ENCODE measurements at regions not wholly inside any gene's neighbourhood (a gene's known extent, or its start where the extent isn't known, plus 50 kb on each side); places are given as distances from the start of the nearest gene placed in this dataset.

- no peak for DNase-seq
These were observed 50.3 kb downstream of the UTRN start for GRCh38 chr6:144335311-144335861.

GRCh38 chr6:144335914-144336313 lies 50.8 kb downstream of the UTRN start:
- peak; percentile 40 for DNase-seq

GRCh38 chr6:144336900-144337299 lies 51.8 kb downstream of the UTRN start:
- DNase-seq = no peak

- no peak for DNase-seq
These were observed 53.3 kb downstream of the UTRN start for GRCh38 chr6:144338474-144338873.

GRCh38 chr6:144338951-144339700 lies 54.0 kb downstream of the UTRN start:
- DNase-seq = no peak

- no peak for DNase-seq
These were observed 54.8 kb downstream of the UTRN start for GRCh38 chr6:144339859-144340452.

GRCh38 chr6:144340541-144341371 lies 55.6 kb downstream of the UTRN start:
- DNase-seq = no peak

GRCh38 chr6:144341831-144342527 lies 56.8 kb downstream of the UTRN start:
- DNase-seq = no peak

GRCh38 chr6:144343701-144344428 lies 58.7 kb downstream of the UTRN start:
- no peak for DNase-seq

GRCh38 chr6:144344646-144345045 lies 59.5 kb downstream of the UTRN start:
- peak; percentile 34 for DNase-seq

- DNase-seq = no peak
These were observed 60.3 kb downstream of the UTRN start for GRCh38 chr6:144345451-144345850.

GRCh38 chr6:144346719-144347447 lies 61.7 kb downstream of the UTRN start:
- no peak for DNase-seq

- DNase-seq = no peak
These were observed 62.3 kb downstream of the UTRN start for GRCh38 chr6:144347448-144347759.

GRCh38 chr6:144347933-144348332 lies 62.8 kb downstream of the UTRN start:
- no peak for DNase-seq

GRCh38 chr6:144349690-144350527 lies 64.8 kb downstream of the UTRN start:
- no peak for DNase-seq

- DNase-seq = no peak
These were observed 65.4 kb downstream of the UTRN start for GRCh38 chr6:144350528-144350880.

GRCh38 chr6:144351379-144352127 lies 66.4 kb downstream of the UTRN start:
- no peak for DNase-seq

- DNase-seq = no peak
These were observed 67.2 kb downstream of the UTRN start for GRCh38 chr6:144352331-144352730.

GRCh38 chr6:144353871-144354314 lies 68.8 kb downstream of the UTRN start:
- no peak for DNase-seq

GRCh38 chr6:144359783-144360182 lies 74.6 kb downstream of the UTRN start:
- DNase-seq = no peak

All from activated gamma-delta T cell treated with Interleukin-2 at 50 U/mL for 16 hours (primary cell).